NCI-H524 treated with DMSO at 0.1 percent for 48 hours (cell line): ENCODE measurements at regions not wholly inside any gene's neighbourhood (a gene's known extent, or its start where the extent isn't known, plus 50 kb on each side); places are given as distances from the start of the nearest gene placed in this dataset.
"Not testable (repeated sequence)": the region's sequence is repeated elsewhere in the genome, so short reads cannot be mapped to it uniquely, and the experiment has no call there.

Experiments
- DNase-seq: peaks from one replicate; lab custom pipeline; 2025; lab: John Stamatoyannopoulos, UW

- DNase-seq: no peak
These were observed 235.4 kb upstream of the BTBD3 start for GRCh38 chr20:11682285-11682684.

- DNase-seq: no peak
These were observed 231.5 kb upstream of the BTBD3 start for GRCh38 chr20:11686195-11686594.

GRCh38 chr20:11686820-11687543, 230.7 kb upstream of the BTBD3 start:
- no peak for DNase-seq

DNA sequence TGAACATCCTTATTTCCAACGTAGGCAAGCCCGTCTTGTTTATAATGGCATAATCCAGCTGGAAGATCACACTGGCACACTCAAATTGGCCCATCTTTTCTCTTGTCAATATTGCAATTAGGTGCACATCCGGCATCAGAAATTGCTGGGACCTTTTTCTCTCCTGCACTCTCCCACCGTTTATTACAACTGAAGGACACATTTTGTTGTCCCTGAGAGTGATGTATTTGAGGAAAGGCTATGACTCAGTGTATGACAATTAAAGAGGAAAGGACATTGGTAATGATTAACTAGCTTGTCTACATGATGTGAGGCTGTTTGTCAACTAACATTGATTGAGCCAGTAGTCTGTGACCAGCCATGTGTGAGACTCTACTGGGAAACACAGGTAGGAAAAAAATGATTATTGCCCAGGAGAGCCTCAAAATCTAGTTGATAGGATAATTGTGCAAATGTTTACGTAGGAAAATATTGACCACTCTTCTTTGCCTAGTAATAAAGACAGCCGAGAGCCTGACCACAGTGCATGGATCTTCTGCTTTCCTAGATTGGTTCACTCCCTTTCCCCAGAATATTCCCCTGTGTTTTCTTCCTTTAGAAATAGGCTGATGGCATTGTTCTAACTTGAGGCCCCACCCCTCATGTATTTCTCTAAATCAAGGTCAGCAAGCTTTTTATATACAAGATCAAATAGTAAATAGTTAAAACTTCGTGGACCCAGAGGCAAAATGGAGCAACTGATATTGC, 230.0 kb upstream of the BTBD3 start:
- no peak for DNase-seq

GRCh38 chr20:11689262-11689661, 228.4 kb upstream of the BTBD3 start:
- DNase-seq: no peak

GRCh38 chr20:11691766-11692165, 225.9 kb upstream of the BTBD3 start:
- DNase-seq: no peak

DNA sequence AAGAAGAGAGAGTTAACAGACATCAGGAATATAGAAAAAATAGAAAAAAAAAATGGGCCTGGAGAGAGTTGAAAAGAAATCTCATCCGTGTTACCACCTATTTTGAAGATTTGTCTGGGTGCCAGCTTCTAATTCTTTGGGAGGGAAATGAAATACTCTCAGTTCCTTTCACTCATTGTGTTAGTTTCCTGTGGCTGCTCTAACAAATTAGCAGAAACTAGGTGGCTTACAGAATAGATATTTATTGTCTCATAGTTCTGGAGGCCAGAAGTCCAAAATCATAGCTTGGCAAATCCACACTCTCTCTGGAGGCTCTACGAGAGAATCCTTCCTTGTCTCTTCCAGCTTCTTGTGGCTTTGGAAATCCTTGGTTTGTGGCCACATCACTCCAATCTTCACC, 225.1 kb upstream of the BTBD3 start:
- DNase-seq: no peak

- DNase-seq: no peak
These were observed 223.2 kb upstream of the BTBD3 start for GRCh38 chr20:11694467-11694866.

- DNase-seq: no peak
These were observed 220.6 kb upstream of the BTBD3 start for GRCh38 chr20:11697055-11697454.

- no peak for DNase-seq
These were observed 220.0 kb upstream of the BTBD3 start for GRCh38 chr20:11697646-11698045.

DNA sequence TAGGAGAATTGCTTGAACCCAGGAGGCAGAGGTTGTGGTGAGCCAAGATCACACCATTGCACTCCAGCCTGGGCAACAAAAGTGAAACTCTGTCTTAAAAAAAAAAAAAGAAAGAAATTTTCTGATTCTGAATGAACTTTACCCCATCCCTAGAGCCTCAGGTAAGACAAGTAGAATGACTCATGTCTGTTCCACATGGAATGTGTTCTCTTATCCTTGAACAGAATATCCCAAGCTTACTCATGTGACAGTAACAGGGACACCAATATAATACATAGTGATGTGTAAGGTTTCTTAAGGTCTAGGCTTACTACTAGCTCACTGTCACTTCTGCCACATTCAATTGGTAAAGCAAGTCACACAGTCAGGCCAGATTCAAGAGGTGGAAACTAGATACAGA, 219.6 kb upstream of the BTBD3 start:
- DNase-seq: no peak

GRCh38 chr20:11700831-11701230, 216.9 kb upstream of the BTBD3 start:
- no peak for DNase-seq

GRCh38 chr20:11702721-11703518, 214.8 kb upstream of the BTBD3 start:
- no peak for DNase-seq

DNA sequence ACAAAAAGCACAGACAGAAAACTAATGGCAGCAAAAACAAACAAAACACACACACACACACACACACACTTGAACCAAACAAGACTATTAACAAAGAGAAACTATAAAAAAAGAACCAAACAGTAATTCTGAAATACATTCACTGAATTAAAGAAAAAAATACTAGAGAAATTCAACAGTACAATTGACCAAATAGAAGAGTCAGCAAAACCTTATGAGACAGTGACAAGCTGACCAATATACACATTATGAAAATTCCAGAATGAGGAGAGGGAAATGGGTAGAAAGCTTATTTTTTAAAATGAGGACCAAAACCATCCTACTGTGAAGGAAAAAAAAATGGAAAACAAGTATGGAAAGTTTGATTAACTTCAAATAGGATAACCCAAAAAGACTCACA, 212.2 kb upstream of the BTBD3 start:
- DNase-seq: no peak

- DNase-seq: not testable (repeated sequence)
These were observed 209.5 kb upstream of the BTBD3 start for GRCh38 chr20:11708223-11708622.

- no peak for DNase-seq
These were observed 206.5 kb upstream of the BTBD3 start for GRCh38 chr20:11711214-11711613.

- DNase-seq: no peak
These were observed 205.0 kb upstream of the BTBD3 start for GRCh38 chr20:11712639-11713160.

GRCh38 chr20:11714886-11715285, 202.8 kb upstream of the BTBD3 start:
- DNase-seq: no peak

- DNase-seq: peak; percentile 23
These were observed 201.3 kb upstream of the BTBD3 start for GRCh38 chr20:11716239-11716944.

DNA sequence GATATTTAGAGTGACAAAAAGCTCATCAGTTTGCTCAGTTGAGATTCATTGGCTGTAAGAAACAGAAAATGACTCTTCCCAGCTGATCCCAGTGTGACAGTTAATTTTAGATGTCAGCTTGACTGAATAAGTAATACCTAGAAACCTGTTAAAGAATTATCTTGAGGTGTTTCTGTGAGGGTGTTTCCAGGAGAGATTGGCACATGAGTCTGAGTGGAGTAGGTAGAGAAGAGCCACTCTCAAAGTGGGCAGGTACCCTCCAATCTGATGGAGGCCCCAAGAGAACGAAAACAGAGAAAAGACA, 200.8 kb upstream of the BTBD3 start:
- DNase-seq: no peak

- no peak for DNase-seq
These were observed 200.1 kb upstream of the BTBD3 start for GRCh38 chr20:11717562-11717961.

DNA sequence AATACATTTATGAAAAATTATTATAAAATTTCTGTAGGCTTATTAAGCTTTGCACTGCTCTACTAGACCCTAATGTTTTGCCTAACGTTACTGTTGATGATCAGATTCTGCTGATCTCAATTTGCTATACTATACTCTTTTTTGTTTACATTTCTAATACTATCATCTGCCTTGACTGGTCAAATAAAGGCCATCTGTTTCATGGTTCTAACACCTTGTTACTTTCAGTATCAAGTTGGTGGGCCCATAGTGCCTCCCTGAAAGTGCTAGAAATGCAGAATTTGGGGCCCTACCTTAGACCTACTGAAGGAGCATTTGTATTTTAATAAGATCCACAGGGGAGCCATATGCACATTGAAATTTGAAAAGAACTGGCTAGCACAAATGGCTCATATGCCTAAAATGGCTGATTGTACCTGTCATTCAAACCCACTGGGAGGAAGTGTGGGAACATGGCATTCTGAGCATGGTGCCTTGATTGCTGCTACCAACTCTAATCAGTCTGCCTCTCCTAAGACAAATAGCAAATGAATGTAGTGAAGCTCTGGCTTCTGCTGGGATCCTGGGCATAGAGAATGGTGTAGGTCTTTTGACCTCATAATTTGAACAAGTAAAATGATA, 199.1 kb upstream of the BTBD3 start:
- no peak for DNase-seq
